T-helper 2 cell treated with Interferon-gamma antibody and Interleukin-4, amounts not matched to agents 5 μg/mL and 100 μg/mL, for 36 hours (primary cell): ENCODE measurements at regions not wholly inside any gene's neighbourhood (a gene's known extent, or its start where the extent isn't known, plus 50 kb on each side); places are given as distances from the start of the nearest gene placed in this dataset.
"Not testable (repeated sequence)": the region's sequence is repeated elsewhere in the genome, so short reads cannot be mapped to it uniquely, and the experiment has no call there.

Source experiments
- DNase-seq: peaks from one replicate; pipeline ENCODE4 v3.0.0; 2021; ENCODE audit warnings: low spot score
- H3K27ac Mint-ChIP-seq: one replicate; pipeline ENCODE4 v1.8.0; 2021; ENCODE audit warnings: mild to moderate bottlenecking, mixed read lengths
- H3K27me3 Mint-ChIP-seq: one replicate; pipeline ENCODE4 v1.8.0; 2021; ENCODE audit warnings: low read depth, mixed read lengths
- H3K36me3 Mint-ChIP-seq: one replicate; pipeline ENCODE4 v1.8.0; 2021; ENCODE audit warnings: low read depth, mixed read lengths
- H3K4me1 Mint-ChIP-seq: one replicate; pipeline ENCODE4 v1.8.0; 2021; ENCODE audit warnings: low read depth, mixed read lengths
- H3K4me3 Mint-ChIP-seq: one replicate; pipeline ENCODE4 v1.8.0; 2022; ENCODE audit warnings: mild to moderate bottlenecking, moderate library complexity, mixed read lengths
- H3K9me3 Mint-ChIP-seq: one replicate; pipeline ENCODE4 v1.8.0; 2021; ENCODE audit warnings: mixed read lengths

- H3K27me3 Mint-ChIP-seq, H3K4me3 Mint-ChIP-seq, H3K36me3 Mint-ChIP-seq, DNase-seq, H3K27ac Mint-ChIP-seq, H3K4me1 Mint-ChIP-seq, H3K9me3 Mint-ChIP-seq: not testable (repeated sequence)
Measured at GRCh38 chr1:67907467-67907866, 74.2 kb upstream of the GNG12 start.

GRCh38 chr1:67906015-67906414, 72.7 kb upstream of the GNG12 start:
- not testable (repeated sequence) for H3K4me1 Mint-ChIP-seq, H3K9me3 Mint-ChIP-seq

GRCh38 chr1:67902546-67903223, 69.4 kb upstream of the GNG12 start:
- H3K9me3 Mint-ChIP-seq, H3K27me3 Mint-ChIP-seq, DNase-seq, H3K36me3 Mint-ChIP-seq, H3K4me1 Mint-ChIP-seq, H3K27ac Mint-ChIP-seq, H3K4me3 Mint-ChIP-seq: not testable (repeated sequence)

More at GRCh38 chr1:67906015-67906414, 72.7 kb upstream of the GNG12 start:
- not testable (repeated sequence) for H3K27me3 Mint-ChIP-seq, DNase-seq, H3K27ac Mint-ChIP-seq, H3K4me3 Mint-ChIP-seq, H3K36me3 Mint-ChIP-seq

GRCh38 chr1:67898033-67898726, 64.9 kb upstream of the GNG12 start:
- Mint-ChIP-seq H3K9me3 (no peaks in the 10 kb centered on the region), H3K27ac (no peak overlapping the region), H3K4me3 (no peak overlapping the region), H3K36me3 (no peaks in the 10 kb centered on the region), H3K27me3 (peaks cover 3% of the 10 kb centered on the region), H3K4me1 (no peaks in the 10 kb centered on the region)
- no peak for DNase-seq

- peaks cover 6% of the 10 kb centered on the region for H3K27me3 Mint-ChIP-seq
- H3K4me3 Mint-ChIP-seq: no peak overlapping the region
- no peak for DNase-seq
- H3K27ac Mint-ChIP-seq: no peak overlapping the region
- no peaks in the 10 kb centered on the region for H3K4me1 Mint-ChIP-seq
- no peaks in the 10 kb centered on the region for H3K9me3 Mint-ChIP-seq
- H3K36me3 Mint-ChIP-seq: no peaks in the 10 kb centered on the region
Measured at GRCh38 chr1:67897270-67897949, 64.1 kb upstream of the GNG12 start.

- H3K36me3 Mint-ChIP-seq: no peaks in the 10 kb centered on the region
- no peak overlapping the region for H3K4me3 Mint-ChIP-seq
- no peak overlapping the region for H3K27ac Mint-ChIP-seq
- H3K9me3 Mint-ChIP-seq: no peaks in the 10 kb centered on the region
- no peak for DNase-seq
- H3K27me3 Mint-ChIP-seq: peaks cover 6% of the 10 kb centered on the region
- no peaks in the 10 kb centered on the region for H3K4me1 Mint-ChIP-seq
Measured at GRCh38 chr1:67896826-67897225, 63.6 kb upstream of the GNG12 start.

GRCh38 chr1:67894981-67895735, 61.9 kb upstream of the GNG12 start:
- no peaks in the 10 kb centered on the region for H3K4me1 Mint-ChIP-seq
- no peak overlapping the region for H3K27ac Mint-ChIP-seq
- H3K27me3 Mint-ChIP-seq: peaks cover 12% of the 10 kb centered on the region
- H3K9me3 Mint-ChIP-seq: no peaks in the 10 kb centered on the region
- no peak for DNase-seq
- H3K36me3 Mint-ChIP-seq: no peaks in the 10 kb centered on the region
- H3K4me3 Mint-ChIP-seq: no peak overlapping the region

- Mint-ChIP-seq H3K27ac (no peak overlapping the region), H3K4me1 (peaks cover 3% of the 10 kb centered on the region), H3K27me3 (peaks cover 12% of the 10 kb centered on the region), H3K4me3 (no peak overlapping the region), H3K9me3 (no peaks in the 10 kb centered on the region), H3K36me3 (no peaks in the 10 kb centered on the region)
- no peak for DNase-seq
Measured at GRCh38 chr1:67893126-67893495, 59.8 kb upstream of the GNG12 start.

- H3K27me3 Mint-ChIP-seq: peaks cover 12% of the 10 kb centered on the region
- no peak overlapping the region for H3K4me3 Mint-ChIP-seq
- no peak for DNase-seq
- H3K36me3 Mint-ChIP-seq: no peaks in the 10 kb centered on the region
- H3K9me3 Mint-ChIP-seq: no peaks in the 10 kb centered on the region
- no peak overlapping the region for H3K27ac Mint-ChIP-seq
- peaks cover 3% of the 10 kb centered on the region for H3K4me1 Mint-ChIP-seq
Measured at GRCh38 chr1:67892476-67893125, 59.3 kb upstream of the GNG12 start.

- Mint-ChIP-seq H3K36me3 (no peaks in the 10 kb centered on the region), H3K4me1 (peaks cover 3% of the 10 kb centered on the region), H3K4me3 (no peak overlapping the region), H3K27me3 (peaks cover 14% of the 10 kb centered on the region), H3K9me3 (no peaks in the 10 kb centered on the region), H3K27ac (no peak overlapping the region)
- DNase-seq: no peak
Measured at GRCh38 chr1:67890857-67891256, 57.6 kb upstream of the GNG12 start.

GRCh38 chr1:67889953-67890567, 56.8 kb upstream of the GNG12 start:
- Mint-ChIP-seq H3K27me3 (peaks cover 14% of the 10 kb centered on the region), H3K27ac (no peak overlapping the region), H3K4me3 (no peak overlapping the region), H3K36me3 (no peaks in the 10 kb centered on the region), H3K9me3 (no peaks in the 10 kb centered on the region), H3K4me1 (peaks cover 3% of the 10 kb centered on the region)
- DNase-seq: peak; percentile 55

- DNase-seq: no peak
- Mint-ChIP-seq H3K4me1 (peaks cover 3% of the 10 kb centered on the region), H3K36me3 (no peaks in the 10 kb centered on the region), H3K9me3 (no peaks in the 10 kb centered on the region), H3K27ac (no peak overlapping the region), H3K4me3 (no peak overlapping the region), H3K27me3 (peaks cover 13% of the 10 kb centered on the region)
Measured at GRCh38 chr1:67889466-67889865, 56.2 kb upstream of the GNG12 start.
